ENCODE measurements at regions not wholly inside any gene's neighbourhood (a gene's known extent, or its start where the extent isn't known, plus 50 kb on each side); places are given as distances from the start of the nearest gene placed in this dataset.
"Not testable (repeated sequence)": the region's sequence is repeated elsewhere in the genome, so short reads cannot be mapped to it uniquely, and the experiment has no call there.

- Histone ChIP-seq H3K36me3 (replicated peaks in 1 of 2; ENCODE audit: control insufficient read depth in 1 of 2, insufficient read depth in 2 of 2, low read length in 1 of 2) (no peaks in the 10 kb centered on the region), H3K4me2 (no peak overlapping the region), H4K20me1 (ENCODE audit: insufficient read depth) (no peaks in the 10 kb centered on the region), H3F3A (replicated peaks; ENCODE audit: insufficient read depth) (no peaks in the 10 kb centered on the region), H3K9ac (no peak overlapping the region), H2AFZ (ENCODE audit: low read depth) (no peak overlapping the region), H3K79me2 (ENCODE audit: insufficient read depth) (no peaks in the 10 kb centered on the region), H3K9me3 (no peaks in the 10 kb centered on the region), H3K4me3 (ENCODE audit: low read depth in 2 of 2, low read length in 1 of 2) (no peak overlapping the region), H3K9me2 (no peaks in the 10 kb centered on the region), H3K27ac (ENCODE audit: low read depth in 2 of 2, low read length in 1 of 2) (no peak overlapping the region), H3K4me1 (ENCODE audit: control insufficient read depth in 1 of 2, insufficient read depth in 2 of 2, low read depth in 1 of 2, low read length in 1 of 2) (peaks cover 0 to under 1% of the 10 kb centered on the region in 2 experiments; a peak in 1 of 4 replicates), H3K27me3 (ENCODE audit: insufficient read depth) (no peaks in the 10 kb centered on the region)
- ChIA-PET CTCF (interaction anchor here (0.5 kb wide), 1 partner anchor 85 kb away, joined by 3 read pairs; no protein-coding TSS in a partner anchor), POLR2A (no interaction called here)
- TF ChIP-seq RXRA (IDR thresholded peaks at IDR 0.05; ENCODE audit: borderline replicate concordance, low read depth) = no peak
- DNase-seq = no peak
- WGBS (ENCODE audit: low lambda C conversion rate) = 59% methylated on average over 2 of the region's 2 CpGs
These were observed 356.7 kb upstream of the JARID2 start for GRCh38 chr6:14889188-14889587.

- H2AFZ ChIP-seq (ENCODE audit: low read depth) = no peak overlapping the region
- CTCF ChIA-PET = interaction anchor here (0.5 kb wide), 1 partner anchor 84 kb away, joined by 3 read pairs; no protein-coding TSS in a partner anchor
- no peaks in the 10 kb centered on the region for H3K36me3 ChIP-seq (replicated peaks in 1 of 2; ENCODE audit: control insufficient read depth in 1 of 2, insufficient read depth in 2 of 2, low read length in 1 of 2)
- H3K4me2 ChIP-seq = no peak overlapping the region
- DNase-seq = no peak
- H3K9ac ChIP-seq = no peak overlapping the region
- no peaks in the 10 kb centered on the region for H3K79me2 ChIP-seq (ENCODE audit: insufficient read depth)
- no peak overlapping the region for H3K4me3 ChIP-seq (ENCODE audit: low read depth in 2 of 2, low read length in 1 of 2)
- H4K20me1 ChIP-seq (ENCODE audit: insufficient read depth) = no peaks in the 10 kb centered on the region
- H3K9me3 ChIP-seq = no peaks in the 10 kb centered on the region
- no peaks in the 10 kb centered on the region for H3F3A ChIP-seq (replicated peaks; ENCODE audit: insufficient read depth)
- H3K4me1 ChIP-seq (ENCODE audit: control insufficient read depth in 1 of 2, insufficient read depth in 2 of 2, low read depth in 1 of 2, low read length in 1 of 2) = no peaks in the 10 kb centered on the region
- no peak overlapping the region for H3K27ac ChIP-seq (ENCODE audit: low read depth in 2 of 2, low read length in 1 of 2)
- WGBS (ENCODE audit: low lambda C conversion rate) = 74% methylated on average over 17 of the region's 17 CpGs
- H3K27me3 ChIP-seq (ENCODE audit: insufficient read depth) = no peaks in the 10 kb centered on the region
- TF ChIP-seq SMC3 (IDR thresholded peaks at IDR 0.05; ENCODE audit: low read depth, low read length) (no peak), GATA2 (CRISPR knock-in tag; IDR thresholded peaks at IDR 0.05) (no peak), CHD2 (IDR thresholded peaks at IDR 0.05; ENCODE audit: low read length, partially characterized antibody) (no peak), FOXM1 (IDR thresholded peaks at IDR 0.05; ENCODE audit: low read depth) (no peak), GABPA (IDR thresholded peaks at IDR 0.05; ENCODE audit: low read depth) (no peak), TAF1 (IDR thresholded peaks at IDR 0.05; ENCODE audit: borderline replicate concordance, low read depth, low read length) (no peak), NFIC (IDR thresholded peaks at IDR 0.05; ENCODE audit: borderline replicate concordance) (no peak), EZH2phosphoT487 (IDR thresholded peaks at IDR 0.05; ENCODE audit: borderline replicate concordance, low read depth) (no peak), EP300 (IDR thresholded peaks at IDR 0.05; ENCODE audit: borderline replicate concordance in 1 of 2, low read depth in 1 of 2, low read length in 1 of 2) (no peak), TCF12 (IDR thresholded peaks at IDR 0.05) (no peak), RXRA (IDR thresholded peaks at IDR 0.05; ENCODE audit: borderline replicate concordance, low read depth) (no peak), USF1 (IDR thresholded peaks at IDR 0.05; ENCODE audit: borderline replicate concordance, low read depth) (no peak), RCOR1 (IDR thresholded peaks at IDR 0.05; ENCODE audit: low read length) (no peak), MEF2A (IDR thresholded peaks at IDR 0.05; ENCODE audit: borderline replicate concordance, low read depth) (no peak)
- POLR2A ChIA-PET = no interaction called here
- no peaks in the 10 kb centered on the region for H3K9me2 ChIP-seq
These were observed 356.0 kb upstream of the JARID2 start for GRCh38 chr6:14889611-14890593.

GRCh38 chr6:14891820-14892375 lies 354.0 kb upstream of the JARID2 start:
- H2AFZ ChIP-seq (ENCODE audit: low read depth); H3K27me3 ChIP-seq (ENCODE audit: insufficient read depth); H3F3A ChIP-seq (replicated peaks; ENCODE audit: insufficient read depth); H3K4me1 ChIP-seq (ENCODE audit: control insufficient read depth in 1 of 2, insufficient read depth in 2 of 2, low read depth in 1 of 2, low read length in 1 of 2); DNase-seq; H3K27ac ChIP-seq (ENCODE audit: low read depth in 2 of 2, low read length in 1 of 2); H3K9ac ChIP-seq; H3K36me3 ChIP-seq (replicated peaks in 1 of 2; ENCODE audit: control insufficient read depth in 1 of 2, insufficient read depth in 2 of 2, low read length in 1 of 2); H3K79me2 ChIP-seq (ENCODE audit: insufficient read depth); CTCF ChIA-PET; H3K9me2 ChIP-seq; H4K20me1 ChIP-seq (ENCODE audit: insufficient read depth); POLR2A ChIA-PET; H3K9me3 ChIP-seq; H3K4me3 ChIP-seq (ENCODE audit: low read depth in 2 of 2, low read length in 1 of 2); H3K4me2 ChIP-seq: not testable (repeated sequence)
- 31% methylated on average over 9 of the region's 9 CpGs for WGBS (ENCODE audit: low lambda C conversion rate)

All from SK-N-SH (cell line).